ENCODE measurements at regions not wholly inside any gene's neighbourhood (a gene's known extent, or its start where the extent isn't known, plus 50 kb on each side); places are given as distances from the start of the nearest gene placed in this dataset.

DNA sequence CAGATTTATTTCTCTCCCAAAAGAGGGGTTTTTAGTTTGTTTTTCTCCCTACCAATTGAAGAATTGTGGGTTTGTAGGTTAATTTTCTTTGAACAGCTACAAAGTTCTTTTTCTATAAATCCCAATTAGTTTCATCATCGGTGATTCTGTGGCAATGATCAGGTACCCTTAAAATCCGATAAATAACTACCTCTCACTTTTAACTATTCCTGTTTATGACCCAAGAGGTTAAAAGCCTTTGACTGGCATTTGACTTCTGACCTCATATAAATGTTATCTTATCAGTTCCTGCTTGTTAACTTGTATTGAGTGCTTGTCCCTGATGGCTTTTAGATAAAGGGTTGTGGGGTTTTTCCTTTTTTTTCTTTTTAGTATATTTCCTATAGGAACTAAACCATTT is 124.4 kb upstream of the TMEM161B start:
- Histone ChIP-seq H3K4me3 (ENCODE audit: low read depth in 1 of 2, low read length in 2 of 2) (no peak overlapping the region), H3K27me3 (ENCODE audit: insufficient read depth, low read length, poor library complexity) (no peaks in the 10 kb centered on the region), H2AFZ (ENCODE audit: low read depth, low read length) (no peak overlapping the region), H3K4me1 (ENCODE audit: insufficient read depth, low read length) (no peaks in the 10 kb centered on the region), H4K20me1 (ENCODE audit: insufficient read depth, low read length) (no peaks in the 10 kb centered on the region), H3K4me2 (ENCODE audit: insufficient read depth, low read length) (no peak overlapping the region), H3K79me2 (ENCODE audit: insufficient read depth, low read length) (no peaks in the 10 kb centered on the region), H3K9me3 (ENCODE audit: insufficient read depth, low read length, severe bottlenecking) (no peaks in the 10 kb centered on the region), H3K9ac (ENCODE audit: low read depth, low read length) (no peak overlapping the region), H3K36me3 (ENCODE audit: insufficient read depth, low read length) (no peaks in the 10 kb centered on the region), H3K27ac (ENCODE audit: low read length) (no peak overlapping the region)
- TF ChIP-seq, protein P1, sequence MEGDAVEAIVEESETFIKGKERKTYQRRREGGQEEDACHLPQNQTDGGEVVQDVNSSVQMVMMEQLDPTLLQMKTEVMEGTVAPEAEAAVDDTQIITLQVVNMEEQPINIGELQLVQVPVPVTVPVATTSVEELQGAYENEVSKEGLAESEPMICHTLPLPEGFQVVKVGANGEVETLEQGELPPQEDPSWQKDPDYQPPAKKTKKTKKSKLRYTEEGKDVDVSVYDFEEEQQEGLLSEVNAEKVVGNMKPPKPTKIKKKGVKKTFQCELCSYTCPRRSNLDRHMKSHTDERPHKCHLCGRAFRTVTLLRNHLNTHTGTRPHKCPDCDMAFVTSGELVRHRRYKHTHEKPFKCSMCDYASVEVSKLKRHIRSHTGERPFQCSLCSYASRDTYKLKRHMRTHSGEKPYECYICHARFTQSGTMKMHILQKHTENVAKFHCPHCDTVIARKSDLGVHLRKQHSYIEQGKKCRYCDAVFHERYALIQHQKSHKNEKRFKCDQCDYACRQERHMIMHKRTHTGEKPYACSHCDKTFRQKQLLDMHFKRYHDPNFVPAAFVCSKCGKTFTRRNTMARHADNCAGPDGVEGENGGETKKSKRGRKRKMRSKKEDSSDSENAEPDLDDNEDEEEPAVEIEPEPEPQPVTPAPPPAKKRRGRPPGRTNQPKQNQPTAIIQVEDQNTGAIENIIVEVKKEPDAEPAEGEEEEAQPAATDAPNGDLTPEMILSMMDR (IDR thresholded peaks at IDR 0.05; ENCODE audit: borderline replicate concordance, extremely low read depth, low read length, poor library complexity, severe bottlenecking): no peak
- TF ChIP-seq EZH2 (IDR thresholded peaks at IDR 0.05; ENCODE audit: borderline replicate concordance, low read depth, low read length, severe bottlenecking): no peak
- ATAC-seq (ENCODE audit: insufficient read depth, low read depth): no peak
- DNase-seq: no peak

DNA sequence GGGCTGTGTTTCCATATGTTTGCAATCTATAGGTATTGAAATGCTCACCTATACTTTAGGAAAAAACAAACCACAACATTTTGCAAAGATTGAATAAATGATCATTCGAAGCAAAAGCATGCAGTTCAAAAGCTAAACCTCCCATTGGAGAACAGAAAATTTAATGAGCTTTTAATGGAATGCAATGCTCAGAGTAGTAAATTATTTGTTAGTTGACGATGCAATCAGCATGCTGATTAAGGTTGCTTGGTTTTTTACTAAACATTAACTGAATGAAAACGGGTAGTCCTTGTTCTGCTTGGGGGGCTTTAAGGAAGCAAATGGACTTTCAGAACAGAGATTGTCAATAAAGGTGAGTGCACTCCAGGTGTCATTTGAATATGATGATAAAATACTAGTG is 123.3 kb upstream of the TMEM161B start:
- ATAC-seq (ENCODE audit: insufficient read depth, low read depth) (no peak), DNase-seq (no peak)
- Histone ChIP-seq H3K36me3 (ENCODE audit: insufficient read depth, low read length) (no peaks in the 10 kb centered on the region), H3K79me2 (ENCODE audit: insufficient read depth, low read length) (no peaks in the 10 kb centered on the region), H3K27me3 (ENCODE audit: insufficient read depth, low read length, poor library complexity) (no peaks in the 10 kb centered on the region), H3K27ac (ENCODE audit: low read length) (no peak overlapping the region), H4K20me1 (ENCODE audit: insufficient read depth, low read length) (no peaks in the 10 kb centered on the region), H3K4me1 (ENCODE audit: insufficient read depth, low read length) (no peaks in the 10 kb centered on the region), H3K9ac (ENCODE audit: low read depth, low read length) (no peak overlapping the region), H3K9me3 (ENCODE audit: insufficient read depth, low read length, severe bottlenecking) (no peaks in the 10 kb centered on the region), H3K4me3 (ENCODE audit: low read depth in 1 of 2, low read length in 2 of 2) (no peak overlapping the region), H3K4me2 (ENCODE audit: insufficient read depth, low read length) (no peak overlapping the region), H2AFZ (ENCODE audit: low read depth, low read length) (no peak overlapping the region)
- TF ChIP-seq EZH2 (IDR thresholded peaks at IDR 0.05; ENCODE audit: borderline replicate concordance, low read depth, low read length, severe bottlenecking): no peak
- TF ChIP-seq, protein P1 (IDR thresholded peaks at IDR 0.05; ENCODE audit: borderline replicate concordance, extremely low read depth, low read length, poor library complexity, severe bottlenecking): no peak

DNA sequence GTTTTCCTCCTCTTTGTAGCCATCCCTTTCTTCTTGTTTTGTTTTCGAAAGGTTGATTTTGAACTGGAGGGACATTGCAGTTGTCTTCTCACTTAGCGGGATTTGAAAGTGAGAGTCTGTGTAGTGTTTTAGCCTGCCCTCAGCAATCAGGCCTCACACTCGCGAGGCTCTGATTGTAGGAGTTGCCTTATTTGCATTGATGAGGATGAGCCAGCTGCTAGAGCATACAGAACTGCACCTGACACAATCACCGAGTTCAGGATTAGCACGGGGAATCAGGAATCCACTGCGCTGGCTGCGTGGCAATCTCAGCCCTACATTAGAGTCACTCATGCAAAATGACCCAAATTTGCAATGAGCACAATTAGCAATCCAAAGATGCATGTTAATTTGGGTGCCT is 122.5 kb upstream of the TMEM161B start:
- H3K4me3 ChIP-seq (ENCODE audit: low read depth in 1 of 2, low read length in 2 of 2): no peak overlapping the region
- no peak overlapping the region for H3K4me2 ChIP-seq (ENCODE audit: insufficient read depth, low read length)
- H3K9me3 ChIP-seq (ENCODE audit: insufficient read depth, low read length, severe bottlenecking): no peaks in the 10 kb centered on the region
- no peaks in the 10 kb centered on the region for H3K4me1 ChIP-seq (ENCODE audit: insufficient read depth, low read length)
- H4K20me1 ChIP-seq (ENCODE audit: insufficient read depth, low read length): no peaks in the 10 kb centered on the region
- no peaks in the 10 kb centered on the region for H3K27me3 ChIP-seq (ENCODE audit: insufficient read depth, low read length, poor library complexity)
- H2AFZ ChIP-seq (ENCODE audit: low read depth, low read length): no peak overlapping the region
- H3K36me3 ChIP-seq (ENCODE audit: insufficient read depth, low read length): no peaks in the 10 kb centered on the region
- no peak overlapping the region for H3K9ac ChIP-seq (ENCODE audit: low read depth, low read length)
- ATAC-seq (ENCODE audit: insufficient read depth, low read depth) (no peak), DNase-seq (no peak)
- TF ChIP-seq EZH2 (IDR thresholded peaks at IDR 0.05; ENCODE audit: borderline replicate concordance, low read depth, low read length, severe bottlenecking): no peak
- TF ChIP-seq, protein P1 (IDR thresholded peaks at IDR 0.05; ENCODE audit: borderline replicate concordance, extremely low read depth, low read length, poor library complexity, severe bottlenecking): no peak
- no peak overlapping the region for H3K27ac ChIP-seq (ENCODE audit: low read length)
- H3K79me2 ChIP-seq (ENCODE audit: insufficient read depth, low read length): no peaks in the 10 kb centered on the region

DNA sequence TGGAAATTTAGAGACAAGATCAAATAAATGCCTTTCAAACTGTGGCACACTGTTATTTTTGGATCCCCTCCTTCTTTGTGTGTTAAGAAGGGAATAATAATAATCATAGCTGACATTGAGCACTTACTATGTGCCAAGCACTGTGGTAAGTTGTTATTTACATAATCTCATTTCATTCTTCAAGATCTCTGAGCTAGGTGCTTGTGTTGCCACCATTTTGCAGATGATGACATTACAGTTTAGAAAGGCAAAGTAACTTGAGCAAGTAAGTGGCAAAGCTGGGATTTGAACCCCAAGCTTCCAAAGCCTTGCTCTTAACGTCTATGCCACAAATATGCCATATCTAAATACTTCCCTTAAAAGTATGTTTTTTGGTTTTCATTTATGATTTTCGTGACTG is 121.8 kb upstream of the TMEM161B start:
- Histone ChIP-seq H3K4me1 (ENCODE audit: insufficient read depth, low read length) (no peaks in the 10 kb centered on the region), H4K20me1 (ENCODE audit: insufficient read depth, low read length) (no peaks in the 10 kb centered on the region), H3K9me3 (ENCODE audit: insufficient read depth, low read length, severe bottlenecking) (no peaks in the 10 kb centered on the region), H3K4me3 (ENCODE audit: low read depth in 1 of 2, low read length in 2 of 2) (no peak overlapping the region), H3K36me3 (ENCODE audit: insufficient read depth, low read length) (no peaks in the 10 kb centered on the region), H3K4me2 (ENCODE audit: insufficient read depth, low read length) (no peak overlapping the region), H2AFZ (ENCODE audit: low read depth, low read length) (no peak overlapping the region), H3K27me3 (ENCODE audit: insufficient read depth, low read length, poor library complexity) (no peaks in the 10 kb centered on the region), H3K9ac (ENCODE audit: low read depth, low read length) (no peak overlapping the region), H3K27ac (ENCODE audit: low read length) (no peak overlapping the region), H3K79me2 (ENCODE audit: insufficient read depth, low read length) (no peaks in the 10 kb centered on the region)
- no peak for TF ChIP-seq EZH2 (IDR thresholded peaks at IDR 0.05; ENCODE audit: borderline replicate concordance, low read depth, low read length, severe bottlenecking)
- TF ChIP-seq, protein P1 (IDR thresholded peaks at IDR 0.05; ENCODE audit: borderline replicate concordance, extremely low read depth, low read length, poor library complexity, severe bottlenecking): no peak
- ATAC-seq (ENCODE audit: insufficient read depth, low read depth): no peak
- DNase-seq: no peak

All from DND-41 (cell line).